Immature natural killer cell (primary cell): ENCODE measurements at regions not wholly inside any gene's neighbourhood (a gene's known extent, or its start where the extent isn't known, plus 50 kb on each side); places are given as distances from the start of the nearest gene placed in this dataset.
A peak's percentile ranks its signal among the peaks of the same experiment; 100 is the strongest.
"Not testable (repeated sequence)": the region's sequence is repeated elsewhere in the genome, so short reads cannot be mapped to it uniquely, and the experiment has no call there.

Source experiments
- DNase-seq, 3 donors: peaks; one replicate each; pipeline ENCODE4 v3.0.0; 2022; ENCODE audit warnings: mixed read lengths in 1 of 3
- H3K27ac Mint-ChIP-seq, 6 donors: one replicate each; pipeline ENCODE4 v1.8.0; 2020; ENCODE audit warnings: mixed read lengths in 6 of 6, mild to moderate bottlenecking in 5 of 6, inconsistent platforms in 4 of 6, moderate library complexity in 3 of 6
- H3K27me3 Mint-ChIP-seq, 3 donors: one replicate each; pipeline ENCODE4 v1.8.0; 2020 to 2021; ENCODE audit warnings: low read depth in 3 of 3, mild to moderate bottlenecking in 3 of 3, mixed read lengths in 3 of 3, moderate library complexity in 3 of 3, inconsistent platforms in 1 of 3
- H3K36me3 Mint-ChIP-seq, 3 donors: one replicate each; pipeline ENCODE4 v1.8.0; 2020; ENCODE audit warnings: mixed read lengths in 3 of 3, inconsistent platforms in 2 of 3, mild to moderate bottlenecking in 2 of 3
- H3K4me1 Mint-ChIP-seq, 2 donors: one replicate each; pipeline ENCODE4 v1.8.0; 2020; ENCODE audit warnings: inconsistent platforms in 2 of 2, mild to moderate bottlenecking in 2 of 2, mixed read lengths in 2 of 2, moderate library complexity in 1 of 2
- H3K4me3 Mint-ChIP-seq, 5 donors: one replicate each; pipeline ENCODE4 v1.8.0; 2020; ENCODE audit warnings: mild to moderate bottlenecking in 5 of 5, mixed read lengths in 5 of 5, inconsistent platforms in 3 of 5, moderate library complexity in 3 of 5
- H3K9me3 Mint-ChIP-seq, 6 donors: one replicate each; pipeline ENCODE4 v1.8.0; 2020; ENCODE audit warnings: mild to moderate bottlenecking in 6 of 6, mixed read lengths in 6 of 6, inconsistent platforms in 4 of 6, moderate library complexity in 3 of 6

- peaks cover 0 to 8% (median 3%) of the 10 kb centered on the region in 3 donors for H3K36me3 Mint-ChIP-seq
- no peaks in the 10 kb centered on the region for H3K9me3 Mint-ChIP-seq
- no peak overlapping the region for H3K4me3 Mint-ChIP-seq
- no peak overlapping the region for H3K27ac Mint-ChIP-seq
- H3K4me1 Mint-ChIP-seq, result no peaks in the 10 kb centered on the region
- H3K27me3 Mint-ChIP-seq, result peaks cover 0 to 2% (median 0%) of the 10 kb centered on the region in 3 donors
- DNase-seq, result no peak
Observed at GRCh38 chr9:3664044-3664443, 138.2 kb upstream of the RFX3 start.

GRCh38 chr9:3662671-3663070 lies 136.9 kb upstream of the RFX3 start:
- Mint-ChIP-seq H3K4me3 (no peak overlapping the region), H3K36me3 (peaks cover 0 to 4% (median 3%) of the 10 kb centered on the region in 3 donors), H3K4me1 (no peaks in the 10 kb centered on the region), H3K27me3 (peaks cover 0 to 2% (median 2%) of the 10 kb centered on the region in 3 donors), H3K9me3 (no peaks in the 10 kb centered on the region), H3K27ac (no peak overlapping the region)
- DNase-seq, result no peak

DNA sequence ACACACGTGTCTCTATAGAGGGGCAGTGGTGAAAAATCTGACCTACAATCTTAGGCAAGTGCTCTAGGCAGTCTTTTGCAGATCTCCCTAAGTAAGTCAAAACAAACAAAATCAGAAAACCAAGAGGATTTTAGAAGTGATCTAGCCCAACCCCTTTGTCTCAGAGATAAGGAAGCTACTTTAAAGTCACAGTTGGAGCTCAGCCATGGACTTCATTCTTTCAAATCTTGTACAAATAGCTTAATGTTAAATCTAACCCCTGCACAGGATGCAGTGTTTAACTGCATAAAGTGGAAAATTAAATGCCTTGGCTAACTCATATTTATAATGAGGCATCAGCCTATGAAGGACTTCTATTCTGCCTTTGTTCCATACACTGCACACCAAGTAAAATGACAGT lies 135.1 kb upstream of the RFX3 start:
- Mint-ChIP-seq H3K9me3 (no peaks in the 10 kb centered on the region), H3K4me1 (no peaks in the 10 kb centered on the region), H3K27ac (no peak overlapping the region), H3K4me3 (no peak overlapping the region), H3K36me3 (peaks cover 5 to 19% (median 7%) of the 10 kb centered on the region in 3 donors), H3K27me3 (peaks cover 0 to 2% (median 2%) of the 10 kb centered on the region in 3 donors)
- DNase-seq, result no peak

- Mint-ChIP-seq H3K9me3 (no peaks in the 10 kb centered on the region), H3K4me3 (no peak overlapping the region), H3K36me3 (peaks cover 5 to 20% (median 7%) of the 10 kb centered on the region in 3 donors), H3K27ac (no peak overlapping the region), H3K4me1 (no peaks in the 10 kb centered on the region), H3K27me3 (peaks cover 0 to 2% (median 2%) of the 10 kb centered on the region in 3 donors)
- no peak for DNase-seq
Observed at GRCh38 chr9:3659647-3660046, 133.8 kb upstream of the RFX3 start.

- H3K27me3 Mint-ChIP-seq, result peaks cover 0 to 2% (median 2%) of the 10 kb centered on the region in 3 donors
- no peaks in the 10 kb centered on the region for H3K9me3 Mint-ChIP-seq
- no peak overlapping the region for H3K4me3 Mint-ChIP-seq
- H3K36me3 Mint-ChIP-seq, result peaks cover 5 to 20% (median 7%) of the 10 kb centered on the region in 3 donors
- no peaks in the 10 kb centered on the region for H3K4me1 Mint-ChIP-seq
- H3K27ac Mint-ChIP-seq, result no peak overlapping the region
- no peak for DNase-seq
Observed at GRCh38 chr9:3658964-3659363, 133.2 kb upstream of the RFX3 start.

DNA sequence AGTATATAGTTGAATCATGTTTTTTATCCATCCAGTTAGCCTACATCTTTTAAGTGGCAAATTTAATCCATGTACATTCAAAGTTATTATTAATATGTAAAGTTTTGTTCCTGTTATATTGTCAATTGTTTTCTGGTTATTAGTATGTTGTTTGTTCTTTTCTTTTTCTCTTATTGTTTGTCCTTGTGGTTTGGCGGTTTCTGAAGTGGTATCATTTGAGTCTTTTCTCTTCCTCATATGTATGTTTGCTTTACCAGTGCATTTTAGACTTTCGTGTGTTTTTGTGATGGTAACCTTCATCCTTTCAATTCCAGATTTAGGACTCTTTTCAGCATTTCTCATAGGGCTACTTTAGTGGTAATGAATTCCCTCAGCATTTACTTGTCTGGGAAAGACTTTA lies 130.4 kb upstream of the RFX3 start:
- DNase-seq, result no peak
- no peak overlapping the region for H3K27ac Mint-ChIP-seq
- no peaks in the 10 kb centered on the region for H3K4me1 Mint-ChIP-seq
- H3K9me3 Mint-ChIP-seq, result no peaks in the 10 kb centered on the region
- H3K27me3 Mint-ChIP-seq, result peaks cover 0 to 2% (median 2%) of the 10 kb centered on the region in 3 donors
- H3K36me3 Mint-ChIP-seq, result peaks cover 5 to 15% (median 5%) of the 10 kb centered on the region in 3 donors
- H3K4me3 Mint-ChIP-seq, result no peak overlapping the region

DNA sequence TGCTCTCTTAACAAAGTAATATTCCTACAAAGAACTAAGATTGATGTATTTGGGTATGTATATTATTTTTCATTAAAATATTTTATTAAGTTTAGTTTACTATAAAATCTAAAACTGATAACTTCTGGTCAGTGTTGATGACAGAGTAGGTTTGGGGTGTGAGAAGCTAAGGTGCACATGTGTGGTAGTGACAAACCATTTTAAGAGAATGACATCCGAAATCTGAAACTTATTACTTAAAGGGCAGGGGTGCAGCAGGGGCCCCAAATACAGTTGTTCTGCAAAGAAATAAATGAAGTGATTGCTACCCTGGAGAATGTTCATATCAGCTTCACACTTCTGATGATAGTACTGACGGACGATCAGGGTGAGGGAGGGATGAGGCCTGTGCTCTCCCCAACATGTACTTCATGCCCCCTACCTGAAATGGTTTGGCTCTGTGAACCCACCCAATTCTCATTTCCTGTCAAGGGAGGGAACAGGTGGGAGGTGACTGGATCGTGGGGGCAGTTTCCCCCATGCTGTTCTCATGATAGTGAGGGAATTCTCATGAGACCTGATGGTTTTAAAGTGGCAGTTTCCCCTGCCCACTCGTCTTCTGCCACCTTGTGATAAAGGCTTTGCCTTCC lies 125.3 kb upstream of the RFX3 start:
- no peaks in the 10 kb centered on the region for H3K9me3 Mint-ChIP-seq
- H3K4me1 Mint-ChIP-seq, result no peaks in the 10 kb centered on the region
- no peak overlapping the region for H3K4me3 Mint-ChIP-seq
- H3K27me3 Mint-ChIP-seq, result no peaks in the 10 kb centered on the region
- H3K36me3 Mint-ChIP-seq, result peaks cover 0 to 2% (median 0%) of the 10 kb centered on the region in 3 donors
- H3K27ac Mint-ChIP-seq, result no peak overlapping the region
- no peak for DNase-seq

DNA sequence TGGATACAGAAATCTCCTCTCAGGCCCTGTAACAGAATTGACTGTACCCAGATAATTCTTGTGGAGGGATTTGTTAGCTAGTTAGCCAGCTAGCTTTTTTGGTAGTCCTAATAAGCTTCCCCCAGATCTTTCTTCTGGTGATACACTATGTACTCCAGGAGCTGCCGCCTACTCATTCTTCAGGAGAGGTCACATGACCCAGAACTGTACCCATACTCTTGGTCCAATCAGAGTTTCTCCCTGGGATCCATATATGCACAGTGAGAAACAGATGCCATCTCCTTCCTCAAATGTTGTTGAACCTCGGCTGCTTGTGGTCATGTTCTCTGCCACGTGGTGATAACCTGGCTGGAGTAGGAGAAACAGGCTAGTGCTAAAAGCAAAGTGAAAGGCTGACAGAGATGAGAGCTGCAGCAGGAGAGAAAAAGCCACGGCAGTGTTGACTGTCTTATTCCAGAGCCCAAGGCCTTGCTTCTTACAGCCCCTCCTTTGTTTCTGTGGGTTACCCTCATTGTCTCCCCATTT lies 123.0 kb upstream of the RFX3 start:
- Mint-ChIP-seq H3K9me3 (no peaks in the 10 kb centered on the region), H3K27me3 (no peaks in the 10 kb centered on the region), H3K27ac (peak overlapping the region in 2 of 6 donors; percentile 6 to 63), H3K4me1 (no peaks in the 10 kb centered on the region), H3K36me3 (no peaks in the 10 kb centered on the region), H3K4me3 (no peak overlapping the region)
- no peak for DNase-seq

GRCh38 chr9:3648266-3648665 lies 122.5 kb upstream of the RFX3 start:
- no peaks in the 10 kb centered on the region for H3K4me1 Mint-ChIP-seq

GRCh38 chr9:3647652-3648051 lies 121.9 kb upstream of the RFX3 start:
- Mint-ChIP-seq H3K4me1 (no peaks in the 10 kb centered on the region), H3K36me3 (no peaks in the 10 kb centered on the region), H3K27ac (no peak overlapping the region), H3K27me3 (no peaks in the 10 kb centered on the region), H3K9me3 (no peaks in the 10 kb centered on the region), H3K4me3 (no peak overlapping the region)
- no peak for DNase-seq

More at GRCh38 chr9:3648266-3648665, 122.5 kb upstream of the RFX3 start:
- H3K27me3 Mint-ChIP-seq, result no peaks in the 10 kb centered on the region
- no peak for DNase-seq
- H3K9me3 Mint-ChIP-seq, result no peaks in the 10 kb centered on the region
- no peaks in the 10 kb centered on the region for H3K36me3 Mint-ChIP-seq
- H3K27ac Mint-ChIP-seq, result no peak overlapping the region
- no peak overlapping the region for H3K4me3 Mint-ChIP-seq

- Mint-ChIP-seq H3K36me3 (peaks cover 0 to 7% (median 0%) of the 10 kb centered on the region in 3 donors), H3K4me1 (no peaks in the 10 kb centered on the region), H3K9me3 (no peaks in the 10 kb centered on the region), H3K4me3 (no peak overlapping the region), H3K27me3 (no peaks in the 10 kb centered on the region), H3K27ac (no peak overlapping the region)
- no peak for DNase-seq
Observed at GRCh38 chr9:3646226-3646625, 120.4 kb upstream of the RFX3 start.

GRCh38 chr9:3642075-3642474 lies 116.3 kb upstream of the RFX3 start:
- peaks cover 8 to 14% (median 8%) of the 10 kb centered on the region in 3 donors for H3K36me3 Mint-ChIP-seq
- not testable (repeated sequence) for H3K4me3 Mint-ChIP-seq, H3K27me3 Mint-ChIP-seq, H3K27ac Mint-ChIP-seq, H3K9me3 Mint-ChIP-seq, H3K4me1 Mint-ChIP-seq, DNase-seq

GRCh38 chr9:3629495-3629894 lies 103.7 kb upstream of the RFX3 start:
- H3K36me3 Mint-ChIP-seq, result peaks cover 22 to 72% (median 49%) of the 10 kb centered on the region in 3 donors
- H3K4me1 Mint-ChIP-seq, result no peaks in the 10 kb centered on the region
- no peak for DNase-seq
- no peak overlapping the region for H3K4me3 Mint-ChIP-seq
- H3K27me3 Mint-ChIP-seq, result peaks cover 0 to 2% (median 0%) of the 10 kb centered on the region in 3 donors
- H3K27ac Mint-ChIP-seq, result no peak overlapping the region
- no peaks in the 10 kb centered on the region for H3K9me3 Mint-ChIP-seq

- H3K36me3 Mint-ChIP-seq, result peaks cover 18 to 71% (median 51%) of the 10 kb centered on the region in 3 donors
- H3K27me3 Mint-ChIP-seq, result peaks cover 0 to 2% (median 0%) of the 10 kb centered on the region in 3 donors
- H3K27ac Mint-ChIP-seq, result no peak overlapping the region
Observed at GRCh38 chr9:3628239-3628638, 102.4 kb upstream of the RFX3 start.

DNA sequence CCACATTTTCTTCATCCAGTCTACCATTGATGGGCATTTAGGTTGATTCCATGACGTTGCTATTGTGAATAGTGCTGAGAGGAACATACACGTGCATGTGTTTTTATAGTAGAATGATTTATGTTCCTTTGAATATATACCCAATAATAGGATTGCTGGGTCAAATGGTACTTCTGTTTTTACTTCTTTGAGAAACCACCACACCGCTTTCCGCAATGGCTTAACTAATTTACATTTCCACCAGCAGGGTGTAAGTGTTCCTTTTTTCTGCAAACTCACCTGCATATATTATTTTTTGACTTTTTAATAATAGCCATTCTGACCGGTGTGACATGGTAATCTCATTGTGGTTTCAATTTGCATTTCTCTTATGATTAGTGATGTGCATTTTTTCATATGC lies 82.2 kb upstream of the RFX3 start:
- H3K4me1 Mint-ChIP-seq, result no peaks in the 10 kb centered on the region
- H3K4me3 Mint-ChIP-seq, result no peak overlapping the region
- no peaks in the 10 kb centered on the region for H3K9me3 Mint-ChIP-seq
- H3K27me3 Mint-ChIP-seq, result no peaks in the 10 kb centered on the region
- DNase-seq, result no peak
- H3K27ac Mint-ChIP-seq, result no peak overlapping the region
- peaks cover 12 to 23% (median 18%) of the 10 kb centered on the region in 3 donors for H3K36me3 Mint-ChIP-seq

More at GRCh38 chr9:3628239-3628638, 102.4 kb upstream of the RFX3 start:
- Mint-ChIP-seq H3K4me3 (no peak overlapping the region), H3K9me3 (no peaks in the 10 kb centered on the region), H3K4me1 (no peaks in the 10 kb centered on the region)
- DNase-seq, result no peak
